ENCODE measurements at regions not wholly inside any gene's neighbourhood (a gene's known extent, or its start where the extent isn't known, plus 50 kb on each side); places are given as distances from the start of the nearest gene placed in this dataset.

GRCh38 chr10:111491154-111491553 is 414.3 kb downstream of the ADRA2A start:
- no peak for DNase-seq (ENCODE audit: low read depth in 4 of 4, low spot score in 3 of 4)

GRCh38 chr10:111493024-111493625 is 416.3 kb downstream of the ADRA2A start:
- DNase-seq (ENCODE audit: low read depth in 4 of 4, low spot score in 3 of 4): no peak

- no peak for DNase-seq (ENCODE audit: low read depth in 4 of 4, low spot score in 3 of 4)
These were observed 421.7 kb downstream of the ADRA2A start for GRCh38 chr10:111498560-111498959.

GRCh38 chr10:111504376-111504775 is 427.5 kb downstream of the ADRA2A start:
- DNase-seq (ENCODE audit: low read depth in 4 of 4, low spot score in 3 of 4): no peak

- no peak for DNase-seq (ENCODE audit: low read depth in 4 of 4, low spot score in 3 of 4)
These were observed 429.6 kb downstream of the ADRA2A start for GRCh38 chr10:111506266-111507034.

- DNase-seq (ENCODE audit: low read depth in 4 of 4, low spot score in 3 of 4): peak in 1 of 4 donors; percentile 3
These were observed 434.9 kb downstream of the ADRA2A start for GRCh38 chr10:111511751-111512150.

GRCh38 chr10:111515264-111515663 is 438.4 kb downstream of the ADRA2A start:
- no peak for DNase-seq (ENCODE audit: low read depth in 4 of 4, low spot score in 3 of 4)

GRCh38 chr10:111515706-111516105 is 438.9 kb downstream of the ADRA2A start:
- DNase-seq (ENCODE audit: low read depth in 4 of 4, low spot score in 3 of 4): no peak

- DNase-seq (ENCODE audit: low read depth in 4 of 4, low spot score in 3 of 4): no peak
These were observed 439.3 kb downstream of the ADRA2A start for GRCh38 chr10:111516144-111516543.

- no peak for DNase-seq (ENCODE audit: low read depth in 4 of 4, low spot score in 3 of 4)
These were observed 445.3 kb downstream of the ADRA2A start for GRCh38 chr10:111522141-111522540.

GRCh38 chr10:111522551-111522950 is 445.7 kb downstream of the ADRA2A start:
- DNase-seq (ENCODE audit: low read depth in 4 of 4, low spot score in 3 of 4): no peak

- no peak for DNase-seq (ENCODE audit: low read depth in 4 of 4, low spot score in 3 of 4)
These were observed 446.2 kb downstream of the ADRA2A start for GRCh38 chr10:111523016-111523415.

- no peak for DNase-seq (ENCODE audit: low read depth in 4 of 4, low spot score in 3 of 4)
These were observed 447.3 kb downstream of the ADRA2A start for GRCh38 chr10:111524134-111524533.

- DNase-seq (ENCODE audit: low read depth in 4 of 4, low spot score in 3 of 4): no peak
These were observed 448.9 kb downstream of the ADRA2A start for GRCh38 chr10:111525696-111526095.

GRCh38 chr10:111531690-111532089 is 454.9 kb downstream of the ADRA2A start:
- no peak for DNase-seq (ENCODE audit: low read depth in 4 of 4, low spot score in 3 of 4)

- DNase-seq (ENCODE audit: low read depth in 4 of 4, low spot score in 3 of 4): no peak
These were observed 455.3 kb downstream of the ADRA2A start for GRCh38 chr10:111532139-111532538.

- DNase-seq (ENCODE audit: low read depth in 4 of 4, low spot score in 3 of 4): no peak
These were observed 462.4 kb downstream of the ADRA2A start for GRCh38 chr10:111539246-111539645.

- no peak for DNase-seq (ENCODE audit: low read depth in 4 of 4, low spot score in 3 of 4)
These were observed 467.0 kb downstream of the ADRA2A start for GRCh38 chr10:111543854-111544253.

GRCh38 chr10:111545861-111546605 is 469.2 kb downstream of the ADRA2A start:
- DNase-seq (ENCODE audit: low read depth in 4 of 4, low spot score in 3 of 4): no peak

GRCh38 chr10:111548084-111548726 is 471.4 kb downstream of the ADRA2A start:
- no peak for DNase-seq (ENCODE audit: low read depth in 4 of 4, low spot score in 3 of 4)

- no peak for DNase-seq (ENCODE audit: low read depth in 4 of 4, low spot score in 3 of 4)
These were observed 474.2 kb downstream of the ADRA2A start for GRCh38 chr10:111551001-111551400.

All from left renal pelvis (tissue), 4 donors.